B cell (primary cell): ENCODE measurements at regions not wholly inside any gene's neighbourhood (a gene's known extent, or its start where the extent isn't known, plus 50 kb on each side); places are given as distances from the start of the nearest gene placed in this dataset.

Experiments used
- ATAC-seq: fragments of 200-7000 bp; cut with Tn5 transposase; one replicate; pipeline ENCODE4 v1.10.0; 2021; ENCODE audit warnings: low read depth, mild to moderate bottlenecking, moderate number of reproducible peaks, moderate library complexity
- CTCF ChIA-PET: fragments of 350-600 bp; sonication (Branson Sonifier 250); formaldehyde crosslinking; loops from one replicate; lab custom pipeline; 2021; ENCODE audit warnings: antibody characterized with exemption, inconsistent platforms; lab: Charles Lee
- POLR2A ChIA-PET: fragments of 350-600 bp; sonication (Branson Sonifier 250); formaldehyde crosslinking; loops from one replicate; lab custom pipeline; 2021; ENCODE audit warnings: antibody characterized with exemption; lab: Charles Lee
- DNase-seq: peaks from one replicate; pipeline ENCODE4 v3.0.0; 2013
- H2AFZ ChIP-seq: 2 replicates; pipeline ENCODE4 v1.6.1; 2012; ENCODE audit warnings: mild to moderate bottlenecking, low read depth, low read length; ENCODE audit not compliant: insufficient read depth, poor library complexity, severe bottlenecking
- H3K27ac ChIP-seq, 2 donors: 1 replicate in 1 of 2; 2 replicates in 1 of 2; pipeline ENCODE4 v1.5.1; 2012 to 2013; ENCODE audit warnings: low read length in 2 of 2, mild to moderate bottlenecking in 2 of 2, moderate library complexity in 1 of 2
- H3K27me3 ChIP-seq, 4 experiments: fragments of 200-600 bp in 1 of 4; sonication (generic) in 1 of 4; replicated peaks in 1 of 4; 1 replicate in 2 of 4; 2 replicates in 2 of 4; pipeline versions ENCODE4 v1.6.1 to v1.7.0; 2013 to 2016; ENCODE audit warnings: low read length in 3 of 4, mild to moderate bottlenecking in 2 of 4, mixed read lengths in 1 of 4, moderate library complexity in 1 of 4; ENCODE audit not compliant: insufficient read depth in 4 of 4, control insufficient read depth in 3 of 4; ENCODE audit errors: control extremely low read depth in 1 of 4
- H3K36me3 ChIP-seq, 2 experiments: replicated peaks in 1 of 2; 1 replicate in 1 of 2; 2 replicates in 1 of 2; pipeline versions ENCODE4 v1.6.1 to v1.7.1; 2013; ENCODE audit warnings: low read length in 1 of 2; ENCODE audit not compliant: insufficient read depth in 2 of 2, control insufficient read depth in 1 of 2; ENCODE audit errors: control extremely low read depth in 1 of 2, extremely low read depth in 1 of 2
- H3K4me1 ChIP-seq, 2 donors: fragments of 200-600 bp in 1 of 2; sonication (generic) in 1 of 2; 1 replicate in 1 of 2; 2 replicates in 1 of 2; pipeline versions ENCODE4 v1.5.1 to v1.6.1; 2013 to 2017; ENCODE audit warnings: low read length in 2 of 2; ENCODE audit not compliant: control insufficient read depth in 2 of 2, insufficient read depth in 2 of 2
- H3K4me2 ChIP-seq: replicated peaks from 2 replicates; pipeline ENCODE3; 2012; ENCODE audit warnings: mild to moderate bottlenecking, low read depth, low read length; ENCODE audit not compliant: poor library complexity, severe bottlenecking
- H3K4me3 ChIP-seq, 5 experiments: fragments of 200-600 bp in 1 of 5; sonication (generic) in 1 of 5; 1 replicate in 3 of 5; 2 replicates in 2 of 5; pipeline versions ENCODE4 v1.5.1 to v1.7.0; 2011 to 2016; ENCODE audit warnings: low read length in 4 of 5, mild to moderate bottlenecking in 4 of 5, low read depth in 2 of 5, control low read depth in 1 of 5, moderate library complexity in 1 of 5; ENCODE audit not compliant: insufficient read depth in 1 of 5; ENCODE audit errors: control extremely low read depth in 1 of 5, extremely low read depth in 1 of 5
- H3K79me2 ChIP-seq: fragments of 200-600 bp; sonication (generic); one replicate; pipeline ENCODE4 v1.6.0; 2016; ENCODE audit warnings: low read length; ENCODE audit not compliant: control insufficient read depth, insufficient read depth
- H3K9ac ChIP-seq: fragments of 200-600 bp; sonication (generic); 2 replicates; pipeline ENCODE4 v1.6.1; 2017; ENCODE audit warnings: mild to moderate bottlenecking, low read length, moderate library complexity
- H3K9me3 ChIP-seq, 3 donors: one replicate each; pipeline versions ENCODE4 v1.6.1 to v1.7.1; 2013; ENCODE audit warnings: low read length in 2 of 3; ENCODE audit not compliant: control insufficient read depth in 2 of 3, insufficient read depth in 1 of 3; ENCODE audit errors: control extremely low read depth in 1 of 3
- H4K20me1 ChIP-seq: 2 replicates; pipeline ENCODE4 v1.6.0; 2012; ENCODE audit warnings: mild to moderate bottlenecking, low read length; ENCODE audit not compliant: insufficient read depth, control insufficient read depth, poor library complexity, severe bottlenecking
- H3K27ac Mint-ChIP-seq: one replicate; pipeline ENCODE4 v1.8.0; 2021; ENCODE audit warnings: mixed read lengths
- H3K27me3 Mint-ChIP-seq: one replicate; pipeline ENCODE4 v1.8.0; 2021; ENCODE audit warnings: mixed read lengths
- H3K4me1 Mint-ChIP-seq: one replicate; pipeline ENCODE4 v1.8.0; 2021; ENCODE audit warnings: mixed read lengths
- H3K4me3 Mint-ChIP-seq: one replicate; pipeline ENCODE4 v1.8.0; 2021; ENCODE audit warnings: mixed read lengths
- H3K9me3 Mint-ChIP-seq: one replicate; pipeline ENCODE4 v1.8.0; 2022; ENCODE audit warnings: mixed read lengths; ENCODE audit not compliant: insufficient read depth
- CTCF ChIP-seq: fragments of 200-600 bp; IDR thresholded peaks from one replicate; pipeline ENCODE4 v1.8.0; 2022; ENCODE audit warnings: antibody characterized with exemption, mild to moderate bottlenecking
- EZH2 ChIP-seq: IDR thresholded peaks from 2 replicates; pipeline ENCODE4 v1.6.1; 2012; ENCODE audit warnings: borderline replicate concordance, low read depth, mild to moderate bottlenecking, moderate library complexity, low read length; ENCODE audit not compliant: insufficient read depth, poor library complexity, severe bottlenecking
- WGBS: methylation state at CpG from one replicate; pipeline ENCODE4 v1.1.5; 2013; ENCODE audit warnings: missing lambda C conversion rate; ENCODE audit not compliant: insufficient coverage; 5-methylcytosine and 5-hydroxymethylcytosine counted together
- intact Hi-C: fragments of 100-400 bp; cut with micrococcal nuclease; formaldehyde crosslinking; loops from one replicate; pipeline ENCODE4 v1.10.0; 2022

- no peaks in the 10 kb centered on the region for H3K4me1 ChIP-seq
- no peaks in the 10 kb centered on the region for H3K4me1 Mint-ChIP-seq
- intact Hi-C loops, result no loop called here
- H3K9me3 Mint-ChIP-seq, result peaks cover 3% of the 10 kb centered on the region
- ATAC-seq (no peak), DNase-seq (no peak)
- H3K4me3 Mint-ChIP-seq, result no peak overlapping the region
- CTCF ChIA-PET, result no interaction called here
- H3K27me3 Mint-ChIP-seq, result peaks cover 18% of the 10 kb centered on the region
- no peak overlapping the region for H3K27ac Mint-ChIP-seq
- POLR2A ChIA-PET, result no interaction called here
- no peaks in the 10 kb centered on the region for H3K27me3 ChIP-seq
- no peaks in the 10 kb centered on the region for H3K79me2 ChIP-seq
- 30% methylated on average over 2 of the region's 2 CpGs for WGBS
- no peak overlapping the region for H3K9ac ChIP-seq
- H3K4me2 ChIP-seq, result no peak overlapping the region
- H2AFZ ChIP-seq, result no peak overlapping the region
- no peaks in the 10 kb centered on the region for H3K9me3 ChIP-seq
- no peaks in the 10 kb centered on the region for H4K20me1 ChIP-seq
- H3K36me3 ChIP-seq, result no peaks in the 10 kb centered on the region
- TF ChIP-seq CTCF, result no peak
- TF ChIP-seq EZH2, result no peak
- H3K27ac ChIP-seq, result no peak overlapping the region
- no peak overlapping the region for H3K4me3 ChIP-seq
Measured at GRCh38 chr15:61444585-61444984, 215.5 kb upstream of the RORA start.

- Histone ChIP-seq H2AFZ (no peak overlapping the region), H3K4me3 (no peak overlapping the region), H3K9ac (no peak overlapping the region), H3K27me3 (no peaks in the 10 kb centered on the region), H3K79me2 (no peaks in the 10 kb centered on the region), H3K27ac (no peak overlapping the region), H4K20me1 (no peaks in the 10 kb centered on the region), H3K4me2 (no peak overlapping the region), H3K36me3 (no peaks in the 10 kb centered on the region), H3K9me3 (no peaks in the 10 kb centered on the region), H3K4me1 (no peaks in the 10 kb centered on the region)
- Mint-ChIP-seq H3K9me3 (peaks cover 3% of the 10 kb centered on the region), H3K4me3 (no peak overlapping the region), H3K4me1 (no peaks in the 10 kb centered on the region), H3K27me3 (peaks cover 18% of the 10 kb centered on the region), H3K27ac (no peak overlapping the region)
- intact Hi-C loops, result no loop called here
- DNase-seq (no peak), ATAC-seq (no peak)
- TF ChIP-seq EZH2 (no peak), CTCF (no peak)
- no CpG with 5 or more reads among the region's 1 CpG for WGBS
- CTCF ChIA-PET, result no interaction called here
- POLR2A ChIA-PET, result no interaction called here
Measured at GRCh38 chr15:61442821-61443220, 213.7 kb upstream of the RORA start.
